ENCODE measurements at regions not wholly inside any gene's neighbourhood (a gene's known extent, or its start where the extent isn't known, plus 50 kb on each side); places are given as distances from the start of the nearest gene placed in this dataset.

DNA sequence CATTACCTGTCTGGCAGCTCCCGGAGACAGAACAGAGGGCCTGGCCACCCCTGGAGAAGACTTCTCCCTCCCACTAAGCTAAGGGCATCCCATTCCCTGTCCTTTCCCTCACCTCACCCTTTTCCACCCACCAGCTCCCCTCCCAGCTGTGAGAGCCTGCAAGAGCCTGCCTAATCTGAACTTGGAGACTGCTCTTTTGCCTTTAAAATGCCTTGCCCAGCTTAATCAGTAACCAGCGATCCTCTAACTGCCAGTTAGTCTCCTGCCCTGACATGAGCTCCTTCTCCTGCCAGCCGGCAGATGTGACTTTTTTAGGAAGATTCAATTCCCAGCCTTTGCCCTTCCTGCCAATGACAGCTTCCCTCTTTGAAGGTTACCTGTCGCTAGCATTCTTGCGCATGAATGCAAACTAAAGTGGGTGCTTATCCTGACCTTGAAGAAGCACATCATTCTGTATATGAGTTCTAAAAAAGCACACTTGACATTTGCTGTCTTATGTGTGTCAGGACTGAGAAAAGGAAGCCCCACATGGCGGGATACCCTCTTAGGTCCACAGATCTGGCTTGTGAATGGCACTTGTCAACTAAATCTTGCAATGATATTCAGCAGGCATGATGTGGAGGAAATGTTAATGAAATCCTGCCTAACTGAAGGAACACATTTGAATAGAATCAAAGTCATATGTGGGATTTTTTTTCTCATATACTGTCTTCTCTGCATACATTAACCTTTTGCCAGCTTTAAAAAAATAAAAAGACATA, 411.2 kb upstream of the SLC30A5 start:
- TF ChIP-seq OSR1 (CRISPR knock-in tag; IDR thresholded peaks at IDR 0.05) (no peak), ESRRG (CRISPR knock-in tag; IDR thresholded peaks at IDR 0.05) (no peak)

Measured in SK-N-SH treated with all-trans-retinoic acid at 6 μM for 48 hours (cell line).